B cell (primary cell): ENCODE measurements at regions not wholly inside any gene's neighbourhood (a gene's known extent, or its start where the extent isn't known, plus 50 kb on each side); places are given as distances from the start of the nearest gene placed in this dataset.
A peak's percentile ranks its signal among the peaks of the same experiment; 100 is the strongest.

ENCODE experiments used
- ATAC-seq: fragments of 200-7000 bp; cut with Tn5 transposase; one replicate; pipeline ENCODE4 v1.10.0; 2021; ENCODE audit warnings: low read depth, mild to moderate bottlenecking, moderate number of reproducible peaks, moderate library complexity
- CTCF ChIA-PET: fragments of 350-600 bp; sonication (Branson Sonifier 250); formaldehyde crosslinking; loops from one replicate; lab custom pipeline; 2021; ENCODE audit warnings: antibody characterized with exemption, inconsistent platforms; lab: Charles Lee
- POLR2A ChIA-PET: fragments of 350-600 bp; sonication (Branson Sonifier 250); formaldehyde crosslinking; loops from one replicate; lab custom pipeline; 2021; ENCODE audit warnings: antibody characterized with exemption; lab: Charles Lee
- DNase-seq: peaks from one replicate; pipeline ENCODE4 v3.0.0; 2013
- H2AFZ ChIP-seq: 2 replicates; pipeline ENCODE4 v1.6.1; 2012; ENCODE audit warnings: mild to moderate bottlenecking, low read depth, low read length; ENCODE audit not compliant: insufficient read depth, poor library complexity, severe bottlenecking
- H3K27ac ChIP-seq, 2 donors: 1 replicate in 1 of 2; 2 replicates in 1 of 2; pipeline ENCODE4 v1.5.1; 2012 to 2013; ENCODE audit warnings: low read length in 2 of 2, mild to moderate bottlenecking in 2 of 2, moderate library complexity in 1 of 2
- H3K27me3 ChIP-seq, 4 experiments: fragments of 200-600 bp in 1 of 4; sonication (generic) in 1 of 4; replicated peaks in 1 of 4; 1 replicate in 2 of 4; 2 replicates in 2 of 4; pipeline versions ENCODE4 v1.6.1 to v1.7.0; 2013 to 2016; ENCODE audit warnings: low read length in 3 of 4, mild to moderate bottlenecking in 2 of 4, mixed read lengths in 1 of 4, moderate library complexity in 1 of 4; ENCODE audit not compliant: insufficient read depth in 4 of 4, control insufficient read depth in 3 of 4; ENCODE audit errors: control extremely low read depth in 1 of 4
- H3K36me3 ChIP-seq, 2 experiments: replicated peaks in 1 of 2; 1 replicate in 1 of 2; 2 replicates in 1 of 2; pipeline versions ENCODE4 v1.6.1 to v1.7.1; 2013; ENCODE audit warnings: low read length in 1 of 2; ENCODE audit not compliant: insufficient read depth in 2 of 2, control insufficient read depth in 1 of 2; ENCODE audit errors: control extremely low read depth in 1 of 2, extremely low read depth in 1 of 2
- H3K4me1 ChIP-seq, 2 donors: fragments of 200-600 bp in 1 of 2; sonication (generic) in 1 of 2; 1 replicate in 1 of 2; 2 replicates in 1 of 2; pipeline versions ENCODE4 v1.5.1 to v1.6.1; 2013 to 2017; ENCODE audit warnings: low read length in 2 of 2; ENCODE audit not compliant: control insufficient read depth in 2 of 2, insufficient read depth in 2 of 2
- H3K4me2 ChIP-seq: replicated peaks from 2 replicates; pipeline ENCODE3; 2012; ENCODE audit warnings: mild to moderate bottlenecking, low read depth, low read length; ENCODE audit not compliant: poor library complexity, severe bottlenecking
- H3K4me3 ChIP-seq, 5 experiments: fragments of 200-600 bp in 1 of 5; sonication (generic) in 1 of 5; 1 replicate in 3 of 5; 2 replicates in 2 of 5; pipeline versions ENCODE4 v1.5.1 to v1.7.0; 2011 to 2016; ENCODE audit warnings: low read length in 4 of 5, mild to moderate bottlenecking in 4 of 5, low read depth in 2 of 5, control low read depth in 1 of 5, moderate library complexity in 1 of 5; ENCODE audit not compliant: insufficient read depth in 1 of 5; ENCODE audit errors: control extremely low read depth in 1 of 5, extremely low read depth in 1 of 5
- H3K79me2 ChIP-seq: fragments of 200-600 bp; sonication (generic); one replicate; pipeline ENCODE4 v1.6.0; 2016; ENCODE audit warnings: low read length; ENCODE audit not compliant: control insufficient read depth, insufficient read depth
- H3K9ac ChIP-seq: fragments of 200-600 bp; sonication (generic); 2 replicates; pipeline ENCODE4 v1.6.1; 2017; ENCODE audit warnings: mild to moderate bottlenecking, low read length, moderate library complexity
- H3K9me3 ChIP-seq, 3 donors: one replicate each; pipeline versions ENCODE4 v1.6.1 to v1.7.1; 2013; ENCODE audit warnings: low read length in 2 of 3; ENCODE audit not compliant: control insufficient read depth in 2 of 3, insufficient read depth in 1 of 3; ENCODE audit errors: control extremely low read depth in 1 of 3
- H4K20me1 ChIP-seq: 2 replicates; pipeline ENCODE4 v1.6.0; 2012; ENCODE audit warnings: mild to moderate bottlenecking, low read length; ENCODE audit not compliant: insufficient read depth, control insufficient read depth, poor library complexity, severe bottlenecking
- H3K27ac Mint-ChIP-seq: one replicate; pipeline ENCODE4 v1.8.0; 2021; ENCODE audit warnings: mixed read lengths
- H3K27me3 Mint-ChIP-seq: one replicate; pipeline ENCODE4 v1.8.0; 2021; ENCODE audit warnings: mixed read lengths
- H3K4me1 Mint-ChIP-seq: one replicate; pipeline ENCODE4 v1.8.0; 2021; ENCODE audit warnings: mixed read lengths
- H3K4me3 Mint-ChIP-seq: one replicate; pipeline ENCODE4 v1.8.0; 2021; ENCODE audit warnings: mixed read lengths
- H3K9me3 Mint-ChIP-seq: one replicate; pipeline ENCODE4 v1.8.0; 2022; ENCODE audit warnings: mixed read lengths; ENCODE audit not compliant: insufficient read depth
- EZH2 ChIP-seq: IDR thresholded peaks from 2 replicates; pipeline ENCODE4 v1.6.1; 2012; ENCODE audit warnings: borderline replicate concordance, low read depth, mild to moderate bottlenecking, moderate library complexity, low read length; ENCODE audit not compliant: insufficient read depth, poor library complexity, severe bottlenecking
- WGBS: methylation state at CpG from one replicate; pipeline ENCODE4 v1.1.5; 2013; ENCODE audit warnings: missing lambda C conversion rate; ENCODE audit not compliant: insufficient coverage; 5-methylcytosine and 5-hydroxymethylcytosine counted together
- intact Hi-C: fragments of 100-400 bp; cut with micrococcal nuclease; formaldehyde crosslinking; loops from one replicate; pipeline ENCODE4 v1.10.0; 2022
- TF ChIP-seq, protein P1 (sequence below): fragments of 200-600 bp; IDR thresholded peaks from one replicate; pipeline ENCODE4 v1.8.0; 2022; ENCODE audit warnings: antibody characterized with exemption, mild to moderate bottlenecking

DNA sequence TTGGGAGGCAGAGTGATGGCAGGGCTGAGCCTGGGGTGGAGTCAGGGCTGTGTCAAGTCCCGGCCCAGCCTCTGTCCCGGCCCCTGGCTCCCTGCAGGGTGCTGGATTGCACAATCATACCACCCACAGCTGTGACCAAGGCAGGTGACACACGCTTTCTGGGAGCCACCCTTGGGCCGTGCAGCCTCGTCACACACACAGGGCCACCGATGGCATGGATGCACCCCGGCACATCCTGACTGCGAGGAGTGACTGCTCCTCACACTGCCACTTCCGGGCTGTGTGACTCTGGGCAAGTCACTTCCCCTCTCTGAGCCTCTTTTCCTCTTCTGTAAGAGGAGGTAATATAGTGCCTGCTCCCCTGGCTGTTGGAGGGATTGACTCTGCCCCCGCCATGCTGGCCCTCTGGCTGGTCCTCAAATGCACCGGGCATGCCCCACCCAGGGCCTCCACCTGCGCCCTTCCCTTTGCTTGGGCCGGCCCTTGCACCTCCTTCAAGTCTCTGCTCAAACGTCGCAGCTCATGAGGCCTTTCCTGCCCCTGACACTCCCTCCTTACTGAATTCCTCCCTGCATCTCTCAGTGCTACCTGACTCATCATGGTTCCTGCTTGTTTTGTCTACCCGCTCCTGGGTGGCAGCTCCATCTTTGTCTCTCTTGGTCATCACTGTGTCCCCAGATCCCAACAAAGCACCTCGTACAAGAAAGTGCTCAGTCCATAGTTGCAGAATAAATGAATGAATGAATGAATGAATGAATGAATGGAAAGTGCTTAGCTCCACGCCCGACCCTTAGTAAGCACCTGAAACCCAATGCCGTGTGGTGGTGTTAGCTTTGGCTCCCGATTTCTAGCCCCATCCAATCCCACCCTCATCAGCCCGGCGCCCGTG is 93.5 kb downstream of the CEBPB start:
- no peaks in the 10 kb centered on the region for H3K9me3 ChIP-seq
- H3K27ac ChIP-seq = no peak overlapping the region
- intact Hi-C loops = no loop called here
- H3K4me1 ChIP-seq = peaks cover 18 to 23% of the 10 kb centered on the region in 2 donors
- Mint-ChIP-seq H3K9me3 (no peaks in the 10 kb centered on the region), H3K27ac (no peak overlapping the region), H3K4me1 (peaks cover 20% of the 10 kb centered on the region), H3K27me3 (peaks cover 14% of the 10 kb centered on the region), H3K4me3 (no peak overlapping the region)
- DNase-seq = no peak
- CTCF ChIA-PET = interaction anchor here (1.5 kb wide), 1 partner anchor 178 kb away, joined by 3 read pairs; no protein-coding TSS in a partner anchor
- no peak overlapping the region for H3K4me3 ChIP-seq
- H3K36me3 ChIP-seq = no peaks in the 10 kb centered on the region
- no peak overlapping the region for H3K4me2 ChIP-seq
- H3K9ac ChIP-seq = no peak overlapping the region
- 77% methylated on average over 17 of the region's 24 CpGs for WGBS
- H3K79me2 ChIP-seq = no peaks in the 10 kb centered on the region
- ATAC-seq = no peak
- no peaks in the 10 kb centered on the region for H4K20me1 ChIP-seq
- H3K27me3 ChIP-seq = peaks cover 0 to 5% (median 2%) of the 10 kb centered on the region in 4 experiments
- TF ChIP-seq, protein P1, sequence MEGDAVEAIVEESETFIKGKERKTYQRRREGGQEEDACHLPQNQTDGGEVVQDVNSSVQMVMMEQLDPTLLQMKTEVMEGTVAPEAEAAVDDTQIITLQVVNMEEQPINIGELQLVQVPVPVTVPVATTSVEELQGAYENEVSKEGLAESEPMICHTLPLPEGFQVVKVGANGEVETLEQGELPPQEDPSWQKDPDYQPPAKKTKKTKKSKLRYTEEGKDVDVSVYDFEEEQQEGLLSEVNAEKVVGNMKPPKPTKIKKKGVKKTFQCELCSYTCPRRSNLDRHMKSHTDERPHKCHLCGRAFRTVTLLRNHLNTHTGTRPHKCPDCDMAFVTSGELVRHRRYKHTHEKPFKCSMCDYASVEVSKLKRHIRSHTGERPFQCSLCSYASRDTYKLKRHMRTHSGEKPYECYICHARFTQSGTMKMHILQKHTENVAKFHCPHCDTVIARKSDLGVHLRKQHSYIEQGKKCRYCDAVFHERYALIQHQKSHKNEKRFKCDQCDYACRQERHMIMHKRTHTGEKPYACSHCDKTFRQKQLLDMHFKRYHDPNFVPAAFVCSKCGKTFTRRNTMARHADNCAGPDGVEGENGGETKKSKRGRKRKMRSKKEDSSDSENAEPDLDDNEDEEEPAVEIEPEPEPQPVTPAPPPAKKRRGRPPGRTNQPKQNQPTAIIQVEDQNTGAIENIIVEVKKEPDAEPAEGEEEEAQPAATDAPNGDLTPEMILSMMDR = no peak
- no peak for TF ChIP-seq EZH2
- H2AFZ ChIP-seq = no peak overlapping the region
- POLR2A ChIA-PET = no interaction called here

DNA sequence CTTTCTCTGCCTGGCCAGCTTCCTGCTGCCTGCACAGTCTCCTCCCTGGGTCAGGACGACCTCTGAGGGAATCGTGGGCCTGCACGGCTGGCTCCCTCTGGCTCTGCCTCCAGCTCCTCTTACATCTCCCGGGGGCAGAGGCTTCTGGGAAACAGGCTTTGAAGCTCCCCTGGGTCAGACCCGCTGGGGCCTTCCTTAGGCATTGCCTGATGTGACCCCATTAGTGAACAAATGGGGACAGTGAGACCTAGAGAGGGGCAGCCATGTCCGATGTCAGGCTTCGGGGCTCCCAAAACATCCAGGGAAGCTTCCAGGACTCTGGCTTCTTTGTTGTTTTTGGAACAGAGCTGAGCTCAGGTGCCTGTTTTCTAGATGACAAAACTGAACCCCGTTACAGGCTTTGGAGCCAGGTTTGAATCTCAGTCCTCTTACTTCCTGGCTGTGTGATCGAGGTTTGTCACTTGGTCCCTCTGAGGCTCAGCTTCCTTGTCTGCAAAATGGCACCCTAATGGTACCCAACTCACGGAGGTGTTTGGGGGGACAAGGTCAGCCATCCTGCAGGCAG is 94.3 kb downstream of the CEBPB start:
- Histone ChIP-seq H3K36me3 (no peaks in the 10 kb centered on the region), H3K27me3 (peaks cover 0 to 5% (median 2%) of the 10 kb centered on the region in 4 experiments), H3K9ac (peak overlapping the region; percentile 44), H3K4me1 (peaks cover 18 to 23% of the 10 kb centered on the region in 2 donors), H3K9me3 (no peaks in the 10 kb centered on the region), H2AFZ (peak overlapping the region; percentile 41), H3K4me3 (peak overlapping the region in 1 of 5 experiments; percentile 20), H3K79me2 (no peaks in the 10 kb centered on the region), H4K20me1 (no peaks in the 10 kb centered on the region), H3K27ac (no peak overlapping the region), H3K4me2 (peak overlapping the region; percentile 72)
- WGBS = 78% methylated on average over 10 of the region's 10 CpGs
- no peak for DNase-seq
- Mint-ChIP-seq H3K27me3 (peaks cover 20% of the 10 kb centered on the region), H3K9me3 (no peaks in the 10 kb centered on the region), H3K4me3 (no peak overlapping the region), H3K4me1 (peaks cover 20% of the 10 kb centered on the region), H3K27ac (no peak overlapping the region)
- ATAC-seq = no peak
- TF ChIP-seq EZH2 = no peak
- TF ChIP-seq, protein P1 = no peak
- POLR2A ChIA-PET = no interaction called here
- CTCF ChIA-PET = interaction anchor here (0.8 to 1.5 kb wide), 4 partner anchors 12 to 178 kb away, joined by 3 read pairs; no protein-coding TSS in a partner anchor
- intact Hi-C loops = no loop called here
